K562 (cell line): ENCODE measurements at regions not wholly inside any gene's neighbourhood (a gene's known extent, or its start where the extent isn't known, plus 50 kb on each side); places are given as distances from the start of the nearest gene placed in this dataset.

Source experiments
- FIP1L1 ChIP-seq: fragments of 200-400 bp; formaldehyde crosslinking; IDR thresholded peaks from 2 replicates; pipeline ENCODE4 v1.6.1; 2018; ENCODE audit warnings: mild to moderate bottlenecking, low read depth, low read length; ENCODE audit not compliant: poor library complexity, severe bottlenecking
- MYC ChIP-seq, 2 experiments: fragments of 250-450 bp in 1 of 2; sonication (Bioruptor Pico) in 1 of 2; IDR thresholded peaks; 2 replicates each; pipeline versions ENCODE4 v1.5.1 to v1.6.1; 2012 to 2021; ENCODE audit warnings: low read depth in 2 of 2, borderline replicate concordance in 1 of 2, improper control_type of control experiment in 1 of 2, low read length in 1 of 2, mild to moderate bottlenecking in 1 of 2, moderate library complexity in 1 of 2
- RHOXF2B ChIP-seq: fragments of 250-450 bp; sonication (Bioruptor Pico); conservative IDR thresholded peaks from 2 replicates; pipeline ENCODE4 v1.5.1; 2021
- SMC3 ChIP-seq: conservative IDR thresholded peaks from 2 replicates; pipeline ENCODE4 v1.6.1; 2011; ENCODE audit warnings: low read depth, low read length, improper control_type of control experiment; ENCODE audit not compliant: insufficient read depth
- TF ChIP-seq, protein P1 (sequence below), 3 experiments: IDR thresholded peaks in 2 of 3; conservative IDR thresholded peaks in 1 of 3; 2 replicates each; pipeline ENCODE4 v1.5.1; 2011 to 2012; ENCODE audit warnings: low read length in 3 of 3, mild to moderate bottlenecking in 3 of 3, control low read depth in 2 of 3, improper control_type of control experiment in 1 of 3, inconsistent platforms in 1 of 3, low read depth in 1 of 3, mixed read lengths in 1 of 3, moderate library complexity in 1 of 3; ENCODE audit not compliant: insufficient read depth in 2 of 3

DNA sequence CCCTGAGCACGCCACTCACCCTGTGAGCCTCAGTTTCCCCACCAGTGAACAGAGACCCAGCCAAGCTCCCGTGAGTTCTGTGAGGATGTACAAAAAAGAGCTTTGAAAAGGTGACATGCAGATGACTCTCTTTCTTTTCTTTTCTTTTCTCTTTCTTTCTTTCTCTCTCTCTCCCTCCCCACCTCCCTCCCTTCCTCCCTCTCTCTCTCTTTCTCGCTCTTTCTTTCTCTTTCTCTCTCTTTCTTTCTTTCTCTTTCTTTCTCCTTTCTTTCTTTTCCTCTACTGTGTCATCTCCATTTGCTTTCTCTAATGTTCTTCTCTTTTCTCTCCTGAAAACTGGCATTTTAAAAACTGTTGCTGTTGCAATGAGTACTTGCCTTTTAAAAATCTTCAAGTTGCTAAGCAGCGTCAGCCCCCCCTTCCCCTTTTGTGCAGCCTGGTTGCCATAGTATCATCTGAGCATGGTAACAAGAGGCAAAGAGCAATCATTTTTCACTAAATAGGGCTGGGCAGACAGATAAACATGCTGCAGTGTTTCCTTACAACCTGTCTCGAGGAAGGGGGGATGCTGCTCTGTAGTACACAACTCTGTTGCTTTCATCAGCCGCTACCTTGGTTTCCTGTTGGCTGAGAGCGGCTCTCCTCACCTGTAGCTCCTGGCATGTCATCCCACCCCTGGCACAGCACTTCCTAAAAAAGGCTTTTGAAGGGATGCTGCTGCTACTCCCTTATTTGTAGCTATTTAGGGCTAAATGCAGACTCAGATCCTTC, 108.7 kb upstream of the MBNL2 start:
- TF ChIP-seq, protein P1, sequence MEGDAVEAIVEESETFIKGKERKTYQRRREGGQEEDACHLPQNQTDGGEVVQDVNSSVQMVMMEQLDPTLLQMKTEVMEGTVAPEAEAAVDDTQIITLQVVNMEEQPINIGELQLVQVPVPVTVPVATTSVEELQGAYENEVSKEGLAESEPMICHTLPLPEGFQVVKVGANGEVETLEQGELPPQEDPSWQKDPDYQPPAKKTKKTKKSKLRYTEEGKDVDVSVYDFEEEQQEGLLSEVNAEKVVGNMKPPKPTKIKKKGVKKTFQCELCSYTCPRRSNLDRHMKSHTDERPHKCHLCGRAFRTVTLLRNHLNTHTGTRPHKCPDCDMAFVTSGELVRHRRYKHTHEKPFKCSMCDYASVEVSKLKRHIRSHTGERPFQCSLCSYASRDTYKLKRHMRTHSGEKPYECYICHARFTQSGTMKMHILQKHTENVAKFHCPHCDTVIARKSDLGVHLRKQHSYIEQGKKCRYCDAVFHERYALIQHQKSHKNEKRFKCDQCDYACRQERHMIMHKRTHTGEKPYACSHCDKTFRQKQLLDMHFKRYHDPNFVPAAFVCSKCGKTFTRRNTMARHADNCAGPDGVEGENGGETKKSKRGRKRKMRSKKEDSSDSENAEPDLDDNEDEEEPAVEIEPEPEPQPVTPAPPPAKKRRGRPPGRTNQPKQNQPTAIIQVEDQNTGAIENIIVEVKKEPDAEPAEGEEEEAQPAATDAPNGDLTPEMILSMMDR (IDR thresholded peaks at IDR 0.05 in 2 of 3, conservative IDR thresholded peaks at IDR 0.05 in 1 of 3; ENCODE audit: insufficient read depth in 2 of 3, low read depth in 1 of 3, low read length in 3 of 3) = no peak
- TF ChIP-seq FIP1L1 = no peak
- TF ChIP-seq SMC3 = no peak
- TF ChIP-seq MYC (IDR thresholded peaks at IDR 0.05; ENCODE audit: low read depth, low read length) = no peak
- TF ChIP-seq MYC (CRISPR knock-in tag; IDR thresholded peaks at IDR 0.05; ENCODE audit: borderline replicate concordance, low read depth) = no peak
- no peak for TF ChIP-seq RHOXF2B
